Activated CD8-positive, alpha-beta T cell treated with anti-CD3 and anti-CD28 coated beads for 36 hours (primary cell): ENCODE measurements at regions not wholly inside any gene's neighbourhood (a gene's known extent, or its start where the extent isn't known, plus 50 kb on each side); places are given as distances from the start of the nearest gene placed in this dataset.

Experiments used
- ATAC-seq: fragments of 200-7000 bp; cut with Tn5 transposase; one replicate; pipeline ENCODE4 v1.10.0; 2021; ENCODE audit warnings: mild to moderate bottlenecking, moderate library complexity
- CTCF ChIA-PET: fragments of 350-600 bp; sonication (Branson Sonifier 250); formaldehyde crosslinking; loops from one replicate; lab custom pipeline; 2021; ENCODE audit warnings: antibody characterized with exemption; lab: Charles Lee
- POLR2A ChIA-PET: fragments of 350-600 bp; sonication (Branson Sonifier 250); formaldehyde crosslinking; loops from one replicate; lab custom pipeline; 2021; ENCODE audit warnings: antibody characterized with exemption; lab: Charles Lee
- DNase-seq: peaks from one replicate; pipeline ENCODE4 v3.0.0-alpha.2; 2020
- H3K27ac Mint-ChIP-seq: one replicate; pipeline ENCODE4 v1.8.0; 2021; ENCODE audit warnings: mild to moderate bottlenecking, mixed read lengths
- H3K27me3 Mint-ChIP-seq: one replicate; pipeline ENCODE4 v1.8.0; 2021; ENCODE audit warnings: mixed read lengths
- H3K36me3 Mint-ChIP-seq: one replicate; pipeline ENCODE4 v1.8.0; 2021; ENCODE audit warnings: low read depth, mixed read lengths
- H3K4me1 Mint-ChIP-seq: one replicate; pipeline ENCODE4 v1.8.0; 2021; ENCODE audit warnings: low read depth, mixed read lengths
- H3K4me3 Mint-ChIP-seq: one replicate; pipeline ENCODE4 v1.8.0; 2021; ENCODE audit warnings: mild to moderate bottlenecking, moderate library complexity, mixed read lengths
- H3K9me3 Mint-ChIP-seq: one replicate; pipeline ENCODE4 v1.8.0; 2021; ENCODE audit warnings: mixed read lengths
- intact Hi-C: fragments of 100-400 bp; cut with micrococcal nuclease; formaldehyde crosslinking; loops from one replicate; pipeline ENCODE4 v1.10.0; 2022
- TF ChIP-seq, protein P1 (sequence below): fragments of 200-600 bp; IDR thresholded peaks from one replicate; pipeline ENCODE4 v1.8.0; 2022; ENCODE audit warnings: antibody characterized with exemption, mild to moderate bottlenecking

DNA sequence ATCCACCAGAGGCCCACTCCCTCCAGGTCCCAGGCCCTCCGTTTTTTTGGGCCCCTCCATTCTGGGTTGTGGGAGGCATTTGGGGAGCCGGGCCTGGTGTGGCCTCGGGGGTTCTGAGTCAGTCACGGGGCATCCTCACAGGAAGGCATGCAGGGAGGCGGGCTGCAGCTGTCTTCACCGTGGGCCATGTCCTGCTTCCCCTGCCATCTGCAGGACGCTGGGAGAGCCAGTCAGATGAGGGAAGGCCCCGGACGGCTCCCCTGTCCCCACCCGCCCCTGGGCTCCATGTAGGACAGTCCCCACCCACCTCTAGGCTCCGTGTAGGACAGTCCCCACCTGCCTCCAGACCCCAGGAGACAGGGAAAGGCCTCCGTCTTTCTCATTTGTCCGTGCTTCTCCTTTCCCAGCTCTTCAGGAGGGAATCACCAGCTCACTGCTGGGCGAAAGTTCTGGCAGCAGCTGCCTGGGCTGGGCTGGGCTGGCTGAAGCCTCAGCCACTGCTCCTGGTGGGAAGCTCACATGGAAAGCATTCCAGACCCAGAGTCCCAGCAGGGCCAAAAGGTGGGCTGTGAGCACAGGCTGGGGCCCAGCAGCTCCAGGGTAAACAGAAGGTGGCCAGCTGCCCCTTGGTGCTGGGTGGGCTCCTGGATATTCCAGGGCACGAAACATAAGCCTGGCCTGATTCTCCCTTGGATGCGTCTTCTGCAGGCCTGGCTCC lies 217.8 kb downstream of the KIF26A start:
- intact Hi-C loops, result no loop called here
- H3K36me3 Mint-ChIP-seq, result no peaks in the 10 kb centered on the region
- no peak for ATAC-seq
- no peaks in the 10 kb centered on the region for H3K27me3 Mint-ChIP-seq
- H3K9me3 Mint-ChIP-seq, result no peaks in the 10 kb centered on the region
- H3K4me1 Mint-ChIP-seq, result no peaks in the 10 kb centered on the region
- DNase-seq, result no peak
- POLR2A ChIA-PET, result no interaction called here
- CTCF ChIA-PET, result no interaction called here
- H3K27ac Mint-ChIP-seq, result no peak overlapping the region
- TF ChIP-seq, protein P1, sequence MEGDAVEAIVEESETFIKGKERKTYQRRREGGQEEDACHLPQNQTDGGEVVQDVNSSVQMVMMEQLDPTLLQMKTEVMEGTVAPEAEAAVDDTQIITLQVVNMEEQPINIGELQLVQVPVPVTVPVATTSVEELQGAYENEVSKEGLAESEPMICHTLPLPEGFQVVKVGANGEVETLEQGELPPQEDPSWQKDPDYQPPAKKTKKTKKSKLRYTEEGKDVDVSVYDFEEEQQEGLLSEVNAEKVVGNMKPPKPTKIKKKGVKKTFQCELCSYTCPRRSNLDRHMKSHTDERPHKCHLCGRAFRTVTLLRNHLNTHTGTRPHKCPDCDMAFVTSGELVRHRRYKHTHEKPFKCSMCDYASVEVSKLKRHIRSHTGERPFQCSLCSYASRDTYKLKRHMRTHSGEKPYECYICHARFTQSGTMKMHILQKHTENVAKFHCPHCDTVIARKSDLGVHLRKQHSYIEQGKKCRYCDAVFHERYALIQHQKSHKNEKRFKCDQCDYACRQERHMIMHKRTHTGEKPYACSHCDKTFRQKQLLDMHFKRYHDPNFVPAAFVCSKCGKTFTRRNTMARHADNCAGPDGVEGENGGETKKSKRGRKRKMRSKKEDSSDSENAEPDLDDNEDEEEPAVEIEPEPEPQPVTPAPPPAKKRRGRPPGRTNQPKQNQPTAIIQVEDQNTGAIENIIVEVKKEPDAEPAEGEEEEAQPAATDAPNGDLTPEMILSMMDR, result no peak
- H3K4me3 Mint-ChIP-seq, result no peak overlapping the region

GRCh38 chr14:104356738-104357688 lies 218.6 kb downstream of the KIF26A start:
- ChIA-PET CTCF (no interaction called here), POLR2A (no interaction called here)
- ATAC-seq, result no peak
- Mint-ChIP-seq H3K27me3 (no peaks in the 10 kb centered on the region), H3K27ac (no peak overlapping the region), H3K4me3 (no peak overlapping the region), H3K9me3 (no peaks in the 10 kb centered on the region), H3K36me3 (no peaks in the 10 kb centered on the region), H3K4me1 (no peaks in the 10 kb centered on the region)
- TF ChIP-seq, protein P1, result no peak
- intact Hi-C loops, result no loop called here
- DNase-seq, result no peak

GRCh38 chr14:104357689-104358527 lies 219.5 kb downstream of the KIF26A start:
- no peaks in the 10 kb centered on the region for H3K9me3 Mint-ChIP-seq
- ATAC-seq (no peak), DNase-seq (no peak)
- no peaks in the 10 kb centered on the region for H3K4me1 Mint-ChIP-seq
- intact Hi-C loops, result no loop called here
- H3K4me3 Mint-ChIP-seq, result no peak overlapping the region
- TF ChIP-seq, protein P1, result no peak
- no peaks in the 10 kb centered on the region for H3K27me3 Mint-ChIP-seq
- no peaks in the 10 kb centered on the region for H3K36me3 Mint-ChIP-seq
- ChIA-PET CTCF (no interaction called here), POLR2A (no interaction called here)
- H3K27ac Mint-ChIP-seq, result no peak overlapping the region

DNA sequence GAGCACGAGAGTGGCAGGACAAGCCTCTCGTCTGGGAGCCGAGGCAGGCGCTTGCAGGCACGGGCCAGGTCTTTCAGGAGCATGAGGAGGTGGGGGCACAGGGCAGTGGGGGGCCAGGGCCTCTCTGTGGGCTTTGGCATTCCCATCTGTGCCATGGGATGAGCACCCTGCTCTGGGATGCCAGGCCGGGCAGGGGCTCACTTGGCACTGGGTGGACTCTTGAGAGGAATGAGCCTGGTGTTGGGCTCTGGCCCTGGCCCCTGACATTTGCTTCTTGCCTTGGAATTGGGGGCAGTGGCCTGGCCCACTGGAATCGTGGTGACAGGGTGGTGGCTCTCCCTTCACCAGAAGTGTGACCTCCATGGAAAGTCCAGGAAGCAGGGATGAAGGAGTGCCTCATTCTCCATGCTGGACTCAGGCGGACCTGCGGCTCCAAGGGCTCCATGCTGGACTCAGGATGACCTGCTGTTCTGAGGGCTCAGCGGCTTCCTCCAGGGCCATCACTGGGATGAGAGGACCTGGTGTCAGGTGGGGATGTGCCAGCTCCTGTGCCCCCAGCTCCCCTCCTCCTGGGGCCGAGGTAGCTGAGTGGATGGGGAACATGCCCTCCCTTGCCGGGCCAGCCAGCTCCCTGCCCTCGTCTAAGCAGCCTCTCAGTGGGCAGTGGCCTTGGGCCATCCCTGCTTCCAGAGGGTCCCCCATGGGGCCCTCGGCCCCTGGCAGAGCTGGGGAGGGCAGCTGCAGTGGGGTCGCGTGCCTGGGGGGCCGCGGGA lies 220.3 kb downstream of the KIF26A start:
- no peak for DNase-seq
- intact Hi-C loops, result no loop called here
- Mint-ChIP-seq H3K36me3 (no peaks in the 10 kb centered on the region), H3K4me1 (no peaks in the 10 kb centered on the region), H3K9me3 (no peaks in the 10 kb centered on the region), H3K4me3 (no peak overlapping the region), H3K27ac (no peak overlapping the region), H3K27me3 (no peaks in the 10 kb centered on the region)
- ATAC-seq, result no peak
- POLR2A ChIA-PET, result no interaction called here
- TF ChIP-seq, protein P1, result no peak
- CTCF ChIA-PET, result no interaction called here
